GM23338 (cell line): ENCODE measurements at regions not wholly inside any gene's neighbourhood (a gene's known extent, or its start where the extent isn't known, plus 50 kb on each side); places are given as distances from the start of the nearest gene placed in this dataset.

Experiments used
- ATAC-seq: fragments of 200-7000 bp; cut with Tn5 transposase; 3 replicates; pipeline ENCODE4 v1.9.1; 2020
- DNase-seq: peaks from one replicate; pipeline ENCODE4 v3.0.0-alpha.2; 2015; ENCODE audit warnings: low spot score
- H2AFZ ChIP-seq: fragments of 200-600 bp; sonication (generic); 2 replicates; pipeline ENCODE4 v1.8.0; 2016; ENCODE audit warnings: antibody characterized with exemption, mild to moderate bottlenecking, moderate library complexity
- H3F3A ChIP-seq: fragments of 200-600 bp; sonication (generic); replicated peaks from 2 replicates; pipeline ENCODE4 v1.8.0; 2017; ENCODE audit warnings: antibody characterized with exemption, mixed run types, low read depth
- H3K27ac ChIP-seq: fragments of 200-600 bp; sonication (generic); 2 replicates; pipeline ENCODE4 v1.6.1; 2016; ENCODE audit warnings: low read depth
- H3K27me3 ChIP-seq: fragments of 200-600 bp; sonication (generic); 2 replicates; pipeline ENCODE4 v1.8.0; 2016; ENCODE audit warnings: mild to moderate bottlenecking, mixed run types, moderate library complexity; ENCODE audit not compliant: insufficient read depth
- H3K36me3 ChIP-seq: fragments of 200-600 bp; sonication (generic); 2 replicates; pipeline ENCODE4 v1.8.0; 2016; ENCODE audit warnings: mild to moderate bottlenecking; ENCODE audit not compliant: insufficient read depth
- H3K4me1 ChIP-seq: fragments of 200-600 bp; sonication (generic); 2 replicates; pipeline ENCODE4 v1.8.0; 2016; ENCODE audit warnings: mild to moderate bottlenecking, moderate library complexity; ENCODE audit not compliant: insufficient read depth
- H3K4me2 ChIP-seq: fragments of 200-600 bp; sonication (generic); 2 replicates; pipeline ENCODE4 v1.7.1; 2017; ENCODE audit warnings: mixed run types
- H3K4me3 ChIP-seq: fragments of 200-600 bp; sonication (generic); 2 replicates; pipeline ENCODE4 v1.6.1; 2016; ENCODE audit warnings: mixed run types
- H3K79me2 ChIP-seq: fragments of 200-600 bp; sonication (generic); replicated peaks from 2 replicates; pipeline ENCODE4 v1.8.0; 2017; ENCODE audit warnings: mild to moderate bottlenecking; ENCODE audit not compliant: insufficient read depth
- H3K9me2 ChIP-seq: fragments of 200-600 bp; sonication (generic); 2 replicates; pipeline ENCODE4 v1.8.0; 2017; ENCODE audit not compliant: insufficient read depth
- H4K20me1 ChIP-seq: fragments of 200-600 bp; sonication (generic); replicated peaks from 2 replicates; pipeline ENCODE4 v1.8.0; 2017; ENCODE audit warnings: mild to moderate bottlenecking; ENCODE audit not compliant: insufficient read depth
- H3K27ac Mint-ChIP-seq: 2 replicates; pipeline ENCODE4 v1.8.0; 2020; ENCODE audit warnings: inconsistent platforms, mild to moderate bottlenecking, moderate library complexity, mixed read lengths
- H3K27me3 Mint-ChIP-seq: 3 replicates; pipeline ENCODE4 v1.8.0; 2022; ENCODE audit warnings: low read depth, mild to moderate bottlenecking, moderate library complexity, mixed read lengths, inconsistent platforms; ENCODE audit not compliant: insufficient read depth, poor library complexity
- H3K36me3 Mint-ChIP-seq: 3 replicates; pipeline ENCODE4 v1.8.0; 2021; ENCODE audit warnings: low read depth, mild to moderate bottlenecking, inconsistent platforms, moderate library complexity, mixed read lengths
- H3K4me1 Mint-ChIP-seq: 3 replicates; pipeline ENCODE4 v1.8.0; 2020; ENCODE audit warnings: mild to moderate bottlenecking, inconsistent platforms, mixed read lengths
- H3K4me3 Mint-ChIP-seq: 3 replicates; pipeline ENCODE4 v1.8.0; 2021; ENCODE audit warnings: moderate library complexity, mild to moderate bottlenecking, inconsistent platforms, mixed read lengths
- H3K9me3 Mint-ChIP-seq: 3 replicates; pipeline ENCODE4 v1.8.0; 2020; ENCODE audit warnings: moderate library complexity, mild to moderate bottlenecking, inconsistent platforms, mixed read lengths
- CREB1 ChIP-seq: fragments of 250-450 bp; sonication (Bioruptor Pico); IDR thresholded peaks from 2 replicates; pipeline ENCODE4 v1.5.0; 2020; ENCODE audit warnings: low read depth, mild to moderate bottlenecking, moderate library complexity
- CTCF ChIP-seq, 2 experiments: fragments of 200-600 bp in 1 of 2; sonication (generic) in 1 of 2; conservative IDR thresholded peaks; 2 replicates each; pipeline versions ENCODE4 v1.5.1 to v1.6.1; 2016 to 2017; ENCODE audit warnings: antibody characterized with exemption in 2 of 2, low read depth in 2 of 2, mild to moderate bottlenecking in 2 of 2, moderate library complexity in 1 of 2
- ETS1 ChIP-seq: IDR thresholded peaks from 2 replicates; pipeline ENCODE4 v1.6.1; 2016; ENCODE audit warnings: antibody characterized with exemption
- EZH2 ChIP-seq: fragments of 200-600 bp; sonication (generic); IDR thresholded peaks from one replicate; pipeline ENCODE4 v1.8.0; 2017; ENCODE audit warnings: antibody characterized with exemption, mild to moderate bottlenecking, low read depth; ENCODE audit not compliant: unreplicated experiment
- EZH2phosphoT487 ChIP-seq: fragments of 200-600 bp; sonication (generic); IDR thresholded peaks from one replicate; pipeline ENCODE4 v1.8.1; 2018; ENCODE audit warnings: antibody characterized with exemption; ENCODE audit not compliant: unreplicated experiment
- JUNB ChIP-seq: IDR thresholded peaks from one replicate; pipeline ENCODE4 v1.6.1; 2016; ENCODE audit warnings: antibody characterized with exemption; ENCODE audit not compliant: unreplicated experiment
- NANOG ChIP-seq: IDR thresholded peaks from 2 replicates; pipeline ENCODE4 v1.6.1; 2016; ENCODE audit warnings: antibody characterized with exemption, borderline replicate concordance
- POLR2AphosphoS5 ChIP-seq: IDR thresholded peaks from 2 replicates; pipeline ENCODE4 v1.6.1; 2016; ENCODE audit warnings: antibody characterized with exemption, low read depth
- REST ChIP-seq: IDR thresholded peaks from one replicate; pipeline ENCODE4 v1.6.1; 2018; ENCODE audit warnings: antibody characterized with exemption; ENCODE audit not compliant: unreplicated experiment
- STAT1 ChIP-seq: IDR thresholded peaks from one replicate; pipeline ENCODE4 v1.6.1; 2016; ENCODE audit warnings: antibody characterized with exemption; ENCODE audit not compliant: unreplicated experiment
- ZNF114 ChIP-seq: fragments of 250-450 bp; sonication (Bioruptor Pico); IDR thresholded peaks from 2 replicates; pipeline ENCODE4 v1.5.0; 2020; ENCODE audit warnings: mild to moderate bottlenecking, moderate library complexity
- ZNF331 ChIP-seq: fragments of 250-450 bp; sonication (Bioruptor Pico); IDR thresholded peaks from 2 replicates; pipeline ENCODE4 v1.5.0; 2020; ENCODE audit warnings: low read depth, mild to moderate bottlenecking, moderate library complexity

- DNase-seq (peak; percentile 61), ATAC-seq (no peak)
- no peaks in the 10 kb centered on the region for H3F3A ChIP-seq
- no peaks in the 10 kb centered on the region for H4K20me1 ChIP-seq
- Mint-ChIP-seq H3K4me3 (no peak overlapping the region), H3K9me3 (no peaks in the 10 kb centered on the region), H3K27ac (no peak overlapping the region), H3K4me1 (no peaks in the 10 kb centered on the region; the same call in 2 of the 3 replicates), H3K27me3 (no peaks in the 10 kb centered on the region), H3K36me3 (peaks cover 44% of the 10 kb centered on the region)
- peaks cover 30% of the 10 kb centered on the region for H3K36me3 ChIP-seq
- no peaks in the 10 kb centered on the region for H3K27me3 ChIP-seq
- TF ChIP-seq NANOG (no peak), CTCF (conservative IDR thresholded peaks at IDR 0.05; ENCODE audit: low read depth in 2 of 2) (peak in 1 of 2 experiments; percentile 76; a peak in 3 of 4 replicates)
- H3K79me2 ChIP-seq = no peaks in the 10 kb centered on the region
- H3K27ac ChIP-seq = peak overlapping the region; percentile 26; the same call in 1 of the 2 replicates
- no peak overlapping the region for H3K4me3 ChIP-seq
- no peaks in the 10 kb centered on the region for H3K9me2 ChIP-seq
- no peak overlapping the region for H3K4me2 ChIP-seq
- no peaks in the 10 kb centered on the region for H3K4me1 ChIP-seq
- H2AFZ ChIP-seq = no peak overlapping the region
Observed at GRCh38 chr1:219990782-219991510, 55.4 kb downstream of the EPRS1 start.

GRCh38 chr1:219989766-219990165 is 56.5 kb downstream of the EPRS1 start:
- Histone ChIP-seq H2AFZ (no peak overlapping the region), H3K36me3 (peaks cover 24% of the 10 kb centered on the region), H3K4me2 (no peak overlapping the region), H3K4me3 (no peak overlapping the region), H3K4me1 (no peaks in the 10 kb centered on the region), H3K27ac (no peak overlapping the region), H3K27me3 (no peaks in the 10 kb centered on the region), H4K20me1 (no peaks in the 10 kb centered on the region), H3F3A (no peaks in the 10 kb centered on the region), H3K79me2 (no peaks in the 10 kb centered on the region), H3K9me2 (no peaks in the 10 kb centered on the region)
- Mint-ChIP-seq H3K4me3 (no peak overlapping the region), H3K36me3 (peaks cover 41% of the 10 kb centered on the region), H3K4me1 (no peaks in the 10 kb centered on the region; the same call in 2 of the 3 replicates), H3K9me3 (no peaks in the 10 kb centered on the region), H3K27me3 (no peaks in the 10 kb centered on the region), H3K27ac (no peak overlapping the region)
- ATAC-seq (no peak), DNase-seq (no peak)
- TF ChIP-seq CREB1 (CRISPR knock-in tag) = no peak
- no peak for TF ChIP-seq POLR2AphosphoS5
- no peak for TF ChIP-seq REST
- TF ChIP-seq JUNB = no peak
- TF ChIP-seq EZH2 = no peak
- TF ChIP-seq ETS1 = no peak
- TF ChIP-seq ZNF331 (CRISPR knock-in tag) = no peak
- TF ChIP-seq CTCF (conservative IDR thresholded peaks at IDR 0.05; ENCODE audit: low read depth in 2 of 2) = no peak
- no peak for TF ChIP-seq EZH2phosphoT487
- TF ChIP-seq STAT1 = no peak
- TF ChIP-seq ZNF114 = no peak
